H1 (cell line): ENCODE measurements at regions not wholly inside any gene's neighbourhood (a gene's known extent, or its start where the extent isn't known, plus 50 kb on each side); places are given as distances from the start of the nearest gene placed in this dataset.

Source experiments
- CTCF ChIA-PET: fragments of 300-600 bp; sonication (Branson Sonifier 250); formaldehyde crosslinking; loops from one replicate; lab custom pipeline; 2021; ENCODE audit not compliant: partially characterized antibody; lab: Charles Lee
- POLR2A ChIA-PET: fragments of 300-600 bp; sonication (Branson Sonifier 250); formaldehyde crosslinking; loops from one replicate; lab custom pipeline; 2021; ENCODE audit warnings: inconsistent platforms; ENCODE audit not compliant: partially characterized antibody; lab: Charles Lee
- DNase-seq, 2 experiments: peaks; one replicate each; pipeline versions ENCODE4 v3.0.0 to v3.0.0-alpha.2; 2010 to 2022; ENCODE audit warnings: low spot score in 2 of 2, low read depth in 1 of 2, mixed read lengths in 1 of 2
- FAIRE-seq: peaks from 2 replicates; lab custom pipeline; 2011; peaks lifted over from hg19 to GRCh38; lab: Jason Lieb, UNC
- H2AFZ ChIP-seq: 2 replicates; pipeline ENCODE4 v1.8.1; 2012; ENCODE audit warnings: low read length, inconsistent platforms
- H2AK5ac ChIP-seq: 2 replicates; pipeline ENCODE4 v1.6.1; 2013; ENCODE audit warnings: low read depth, low read length
- H2BK120ac ChIP-seq: replicated peaks from 2 replicates; pipeline ENCODE3; 2013; ENCODE audit warnings: low read depth, low read length, inconsistent platforms
- H2BK12ac ChIP-seq: 2 replicates; pipeline ENCODE4 v1.6.1; 2013; ENCODE audit warnings: low read depth, low read length
- H2BK15ac ChIP-seq: 2 replicates; pipeline ENCODE4 v1.6.1; 2013; ENCODE audit warnings: low read length
- H2BK20ac ChIP-seq: 2 replicates; pipeline ENCODE4 v1.6.1; 2013; ENCODE audit warnings: low read length
- H2BK5ac ChIP-seq: 2 replicates; pipeline ENCODE4 v1.6.1; 2013; ENCODE audit warnings: low read depth, low read length
- H3K14ac ChIP-seq: 2 replicates; pipeline ENCODE4 v1.6.1; 2013; ENCODE audit warnings: inconsistent platforms; ENCODE audit not compliant: insufficient read length
- H3K18ac ChIP-seq: 2 replicates; pipeline ENCODE4 v1.6.1; 2013; ENCODE audit warnings: low read length; ENCODE audit errors: extremely low read depth
- H3K23ac ChIP-seq: 2 replicates; pipeline ENCODE4 v1.6.1; 2013; ENCODE audit warnings: inconsistent platforms; ENCODE audit not compliant: insufficient read length
- H3K23me2 ChIP-seq: 2 replicates; pipeline ENCODE4 v1.6.1; 2013; ENCODE audit warnings: low read depth, low read length
- H3K27ac ChIP-seq: 2 replicates; pipeline ENCODE4 v1.6.1; 2011; ENCODE audit warnings: low read depth, low read length, inconsistent platforms
- H3K27me3 ChIP-seq, 4 experiments: replicated peaks in 1 of 4; 1 replicate in 1 of 4; 2 replicates in 3 of 4; pipeline versions ENCODE4 v1.6.1 to v1.8.1; 2011 to 2013; ENCODE audit warnings: low read length in 3 of 4, mild to moderate bottlenecking in 3 of 4, inconsistent platforms in 2 of 4, mixed read lengths in 2 of 4, moderate library complexity in 1 of 4; ENCODE audit not compliant: control insufficient read depth in 3 of 4, insufficient read depth in 3 of 4; ENCODE audit errors: extremely low read depth in 1 of 4
- H3K36me3 ChIP-seq, 4 experiments: 2 replicates each; pipeline versions ENCODE4 v1.6.1 to v1.8.1; 2011 to 2013; ENCODE audit warnings: mild to moderate bottlenecking in 4 of 4, low read length in 3 of 4, moderate library complexity in 2 of 4, control low read depth in 1 of 4, inconsistent platforms in 1 of 4; ENCODE audit not compliant: insufficient read depth in 4 of 4, control insufficient read depth in 2 of 4
- H3K4ac ChIP-seq: replicated peaks from 2 replicates; pipeline ENCODE3; 2013; ENCODE audit warnings: low read length, low read depth, mixed read lengths, inconsistent platforms; ENCODE audit not compliant: insufficient read length
- H3K4me1 ChIP-seq, 4 experiments: replicated peaks in 1 of 4; 1 replicate in 1 of 4; 2 replicates in 3 of 4; pipeline versions ENCODE4 v1.6.1 to v1.8.1; 2011 to 2013; ENCODE audit warnings: low read length in 3 of 4, inconsistent platforms in 2 of 4, mixed read lengths in 1 of 4; ENCODE audit not compliant: insufficient read depth in 4 of 4, control insufficient read depth in 3 of 4
- H3K4me2 ChIP-seq, 2 experiments: 2 replicates each; pipeline versions ENCODE4 v1.6.1 to v1.8.1; 2011 to 2013; ENCODE audit warnings: low read depth in 2 of 2, low read length in 2 of 2, control low read depth in 1 of 2, inconsistent platforms in 1 of 2, mild to moderate bottlenecking in 1 of 2; ENCODE audit not compliant: insufficient read depth in 1 of 2
- H3K4me3 ChIP-seq, 4 experiments: fragments of 200-600, 300-600 bp in 1 of 4; sonication (generic), shearing (Covaris generic), sonication (Bioruptor Twin) in 1 of 4; 2 replicates each; pipeline versions ENCODE4 v1.5.1 to v1.8.1; 2011 to 2016; ENCODE audit warnings: low read length in 4 of 4, low read depth in 3 of 4, control low read depth in 2 of 4, inconsistent platforms in 2 of 4, mild to moderate bottlenecking in 2 of 4, mixed read lengths in 1 of 4, moderate library complexity in 1 of 4; ENCODE audit not compliant: insufficient read depth in 2 of 4; ENCODE audit errors: extremely low read depth in 1 of 4
- H3K56ac ChIP-seq: replicated peaks from 2 replicates; pipeline ENCODE3; 2013; ENCODE audit warnings: low read depth, mild to moderate bottlenecking, mixed read lengths, low read length, inconsistent platforms; ENCODE audit not compliant: insufficient read length
- H3K79me1 ChIP-seq: 2 replicates; pipeline ENCODE4 v1.6.1; 2013; ENCODE audit warnings: low read depth, low read length, control low read depth
- H3K79me2 ChIP-seq, 2 experiments: 2 replicates each; pipeline versions ENCODE4 v1.6.1 to v1.8.1; 2012 to 2013; ENCODE audit warnings: low read length in 2 of 2, mild to moderate bottlenecking in 2 of 2, inconsistent platforms in 1 of 2; ENCODE audit not compliant: insufficient read depth in 2 of 2, control insufficient read depth in 1 of 2
- H3K9ac ChIP-seq, 4 experiments: replicated peaks in 1 of 4; 1 replicate in 1 of 4; 2 replicates in 3 of 4; pipeline versions ENCODE4 v1.6.1 to v1.8.1; 2011 to 2013; ENCODE audit warnings: low read depth in 3 of 4, low read length in 3 of 4, control low read depth in 2 of 4, mild to moderate bottlenecking in 2 of 4, moderate library complexity in 2 of 4, inconsistent platforms in 1 of 4; ENCODE audit errors: extremely low read depth in 1 of 4
- H3K9me3 ChIP-seq, 2 experiments: 2 replicates each; pipeline versions ENCODE4 v1.6.1 to v1.8.1; 2012 to 2013; ENCODE audit warnings: mild to moderate bottlenecking in 2 of 2, moderate library complexity in 2 of 2, control low read depth in 1 of 2, inconsistent platforms in 1 of 2, low read depth in 1 of 2, low read length in 1 of 2, mixed read lengths in 1 of 2; ENCODE audit not compliant: insufficient read depth in 2 of 2
- H4K20me1 ChIP-seq, 2 experiments: replicated peaks in 1 of 2; 2 replicates each; pipeline versions ENCODE3 to v1.8.1; 2011 to 2013; ENCODE audit warnings: inconsistent platforms in 2 of 2, low read length in 2 of 2, mild to moderate bottlenecking in 1 of 2; ENCODE audit not compliant: insufficient read depth in 2 of 2, control insufficient read depth in 1 of 2
- H4K5ac ChIP-seq: 2 replicates; pipeline ENCODE4 v1.6.1; 2013; ENCODE audit warnings: low read length, low read depth, mixed read lengths, inconsistent platforms; ENCODE audit not compliant: insufficient read length
- H4K8ac ChIP-seq: 2 replicates; pipeline ENCODE4 v1.8.0; 2013; ENCODE audit warnings: mild to moderate bottlenecking, moderate library complexity, low read length, inconsistent platforms; ENCODE audit not compliant: insufficient read depth; ENCODE audit errors: extremely low read depth
- H4K91ac ChIP-seq: replicated peaks from 2 replicates; pipeline ENCODE3; 2013; ENCODE audit warnings: low read length, mixed read lengths, inconsistent platforms; ENCODE audit not compliant: insufficient read length
- CREB1 ChIP-seq: IDR thresholded peaks from 2 replicates; pipeline ENCODE4 v1.6.1; 2012; ENCODE audit warnings: inconsistent platforms
- CTCF ChIP-seq, 3 experiments: IDR thresholded peaks; 1 replicate in 2 of 3; 2 replicates in 1 of 3; pipeline versions ENCODE4 v1.5.1 to v1.6.1; 2011; ENCODE audit warnings: low read length in 3 of 3, mild to moderate bottlenecking in 3 of 3, inconsistent platforms in 2 of 3, low read depth in 1 of 3, moderate library complexity in 1 of 3; ENCODE audit not compliant: insufficient read depth in 1 of 3; ENCODE audit errors: control extremely low read depth in 1 of 3
- HDAC6 ChIP-seq: IDR thresholded peaks from one replicate; pipeline ENCODE4 v1.7.1; 2012; ENCODE audit warnings: low read depth, mild to moderate bottlenecking, inconsistent platforms, low read length, moderate library complexity
- RBBP5 ChIP-seq: IDR thresholded peaks from 2 replicates; pipeline ENCODE4 v1.7.1; 2012; ENCODE audit warnings: low read depth, mild to moderate bottlenecking, inconsistent platforms, low read length, moderate library complexity, borderline replicate concordance
- RNF2 ChIP-seq: fragments of 200-900, 300-1000 bp; sonication (generic); IDR thresholded peaks from 2 replicates; pipeline ENCODE4 v1.7.1; 2016; ENCODE audit warnings: borderline replicate concordance, low read depth, mild to moderate bottlenecking, antibody characterized with exemption, low read length; ENCODE audit not compliant: poor library complexity, severe bottlenecking; ENCODE audit errors: missing control alignments
- SIN3A ChIP-seq, 2 experiments: IDR thresholded peaks in 1 of 2; conservative IDR thresholded peaks in 1 of 2; 2 replicates each; pipeline ENCODE4 v1.6.1; 2011 to 2012; ENCODE audit warnings: low read length in 2 of 2, improper control_type of control experiment in 1 of 2, low read depth in 1 of 2, mild to moderate bottlenecking in 1 of 2
- SUZ12 ChIP-seq: fragments of 200-600 bp; sonication (generic); IDR thresholded peaks from 2 replicates; pipeline ENCODE4 v1.6.1; 2012; ENCODE audit warnings: mild to moderate bottlenecking, inconsistent platforms, low read length, moderate library complexity, mixed read lengths
- TAF7 ChIP-seq: optimal IDR thresholded peaks from 2 replicates; pipeline ENCODE3; 2011; ENCODE audit warnings: low read depth, mild to moderate bottlenecking, inconsistent platforms, low read length, moderate library complexity, borderline replicate concordance
- WGBS, 2 experiments: shearing (Covaris generic) in 1 of 2; methylation state at CpG; one replicate each; pipeline versions ENCODE4 v1.1.6 to v1.1.7; 2013 to 2015; ENCODE audit warnings: low lambda C conversion rate in 2 of 2, mixed read lengths in 2 of 2, inconsistent platforms in 1 of 2, low coverage in 1 of 2, missing lambda C conversion rate in 1 of 2; ENCODE audit not compliant: insufficient replicate concordance in 2 of 2, insufficient coverage in 1 of 2, insufficient read length in 1 of 2; ENCODE audit errors: extremely low coverage in 1 of 2, missing lambda C conversion rate in 1 of 2; 5-methylcytosine and 5-hydroxymethylcytosine counted together
- TF ChIP-seq, protein P1 (sequence below): IDR thresholded peaks from 2 replicates; pipeline ENCODE4 v1.6.1; 2011; ENCODE audit warnings: low read depth, mild to moderate bottlenecking, low read length; ENCODE audit not compliant: insufficient read depth

DNA sequence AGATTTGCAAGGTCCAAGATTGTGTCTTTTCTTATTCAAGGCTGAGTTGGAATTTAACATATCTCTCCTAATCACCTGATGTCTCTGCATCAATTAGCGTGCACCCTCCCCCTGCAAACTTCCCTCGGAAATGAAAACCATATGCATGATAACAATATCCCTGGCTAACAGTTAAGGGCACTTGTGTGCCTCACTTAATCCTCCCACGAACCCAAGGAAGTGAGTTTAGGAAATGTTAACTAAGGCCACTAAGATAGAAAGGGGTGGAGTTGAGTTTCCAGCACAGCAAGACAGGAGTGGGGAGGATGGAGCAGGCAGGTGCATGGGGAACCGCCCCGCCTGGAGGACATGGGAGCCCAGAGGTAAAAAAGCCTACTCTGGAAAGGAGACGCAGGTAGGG lies 52.4 kb upstream of the PTMA start:
- Histone ChIP-seq H3K79me2 (no peaks in the 10 kb centered on the region), H2BK20ac (peak overlapping the region; percentile 93; the same call in 1 of the 2 replicates), H3K27me3 (peaks cover 0 to 7% (median under 1%) of the 10 kb centered on the region in 4 experiments; a peak in 5 of 7 replicates), H3K4me2 (peak overlapping the region; percentile 4 to 40; a peak in 2 of 4 replicates), H3K27ac (no peak overlapping the region), H3K56ac (no peak overlapping the region), H4K91ac (no peak overlapping the region), H3K9ac (no peak overlapping the region), H4K20me1 (no peaks in the 10 kb centered on the region), H4K5ac (no peak overlapping the region), H3K18ac (no peak overlapping the region; the same call in 1 of the 2 replicates), H3K79me1 (no peaks in the 10 kb centered on the region), H2BK15ac (no peak overlapping the region), H2BK120ac (no peak overlapping the region), H3K4me1 (peaks cover 6 to 9% (median 8%) of the 10 kb centered on the region in 4 experiments), H3K9me3 (no peaks in the 10 kb centered on the region), H3K4ac (no peak overlapping the region), H2BK12ac (peak overlapping the region; percentile 76; the same call in 1 of the 2 replicates), H3K36me3 (no peaks in the 10 kb centered on the region), H3K23me2 (no peaks in the 10 kb centered on the region), H3K23ac (no peak overlapping the region), H2AK5ac (no peak overlapping the region), H3K14ac (no peak overlapping the region), H2BK5ac (peak overlapping the region; percentile 68; the same call in 1 of the 2 replicates), H4K8ac (no peak overlapping the region), H2AFZ (no peak overlapping the region), H3K4me3 (no peak overlapping the region)
- DNase-seq (no peak), FAIRE-seq (no peak)
- ChIA-PET CTCF (interaction anchor here (0.6 to 2.9 kb wide), 8 partner anchors 15 to 256 kb away, joined by 3 to 26 read pairs (median 3); no protein-coding TSS in a partner anchor), POLR2A (interaction anchor here (0.8 to 2.5 kb wide), 12 partner anchors 9 to 66 kb away, joined by 3 to 15 read pairs (median 5); partner anchors contain the start of gene PTMA)
- 66% methylated on average over 6 of the region's 6 CpGs; no CpG with 5 or more reads in 1 of the 2 experiments for WGBS, 2 experiments
- no peak for TF ChIP-seq RNF2
- TF ChIP-seq CTCF (IDR thresholded peaks at IDR 0.05; ENCODE audit: control extremely low read depth in 1 of 3, insufficient read depth in 1 of 3, low read depth in 1 of 3, low read length in 3 of 3), result no peak
- TF ChIP-seq, protein P1, sequence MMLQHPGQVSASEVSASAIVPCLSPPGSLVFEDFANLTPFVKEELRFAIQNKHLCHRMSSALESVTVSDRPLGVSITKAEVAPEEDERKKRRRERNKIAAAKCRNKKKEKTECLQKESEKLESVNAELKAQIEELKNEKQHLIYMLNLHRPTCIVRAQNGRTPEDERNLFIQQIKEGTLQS, result no peak
- no peak for TF ChIP-seq CREB1
- TF ChIP-seq RBBP5, result no peak
- TF ChIP-seq SUZ12, result no peak
- TF ChIP-seq TAF7, result no peak
- TF ChIP-seq HDAC6, result no peak
- TF ChIP-seq SIN3A (conservative IDR thresholded peaks at IDR 0.05 in 1 of 2, IDR thresholded peaks at IDR 0.05 in 1 of 2; ENCODE audit: low read depth in 1 of 2, low read length in 2 of 2), result no peak
